GM12878 (cell line): ENCODE measurements at regions not wholly inside any gene's neighbourhood (a gene's known extent, or its start where the extent isn't known, plus 50 kb on each side); places are given as distances from the start of the nearest gene placed in this dataset.

Experiments
- BHLHE40 ChIP-seq, 2 experiments: fragments of 450-650 bp in 1 of 2; IDR thresholded peaks; 2 replicates each; pipeline ENCODE4 v1.6.1; 2011 to 2017; ENCODE audit warnings: low read depth in 2 of 2, borderline replicate concordance in 1 of 2, improper control_type of control experiment in 1 of 2, low read length in 1 of 2, mild to moderate bottlenecking in 1 of 2
- BRCA1 ChIP-seq: IDR thresholded peaks from 2 replicates; pipeline ENCODE4 v1.6.1; 2011; ENCODE audit warnings: low read depth, low read length, improper control_type of control experiment
- POLR2AphosphoS5 ChIP-seq: IDR thresholded peaks from 2 replicates; pipeline ENCODE4 v1.6.1; 2011; ENCODE audit warnings: mild to moderate bottlenecking, low read length, inconsistent platforms
- TAF1 ChIP-seq: IDR thresholded peaks from 2 replicates; pipeline ENCODE4 v1.6.1; 2011; ENCODE audit warnings: mild to moderate bottlenecking, low read depth, low read length, borderline replicate concordance
- YY1 ChIP-seq: IDR thresholded peaks from 2 replicates; pipeline ENCODE4 v1.6.1; 2011; ENCODE audit warnings: low read depth, mild to moderate bottlenecking, low read length
- TF ChIP-seq, protein P1 (sequence below): IDR thresholded peaks from 2 replicates; pipeline ENCODE4 v1.6.1; 2011; ENCODE audit warnings: borderline replicate concordance, low read depth, mild to moderate bottlenecking, moderate library complexity, mixed read lengths, low read length; ENCODE audit not compliant: insufficient read depth; ENCODE audit errors: extremely low read length
- TF ChIP-seq, protein P2 (sequence below): fragments of 450-650 bp; IDR thresholded peaks from 2 replicates; pipeline ENCODE4 v1.6.1; 2018; ENCODE audit warnings: mild to moderate bottlenecking, low read depth, moderate library complexity; ENCODE audit not compliant: partially characterized antibody
- TF ChIP-seq, protein P3 (sequence below): fragments of 150-350 bp; IDR thresholded peaks from 2 replicates; pipeline ENCODE4 v1.6.1; 2014; ENCODE audit warnings: mild to moderate bottlenecking, low read depth, low read length
- TF ChIP-seq, protein P4 (sequence below), 3 experiments: IDR thresholded peaks in 2 of 3; conservative IDR thresholded peaks in 1 of 3; 2 replicates each; pipeline ENCODE4 v1.5.1; 2011; ENCODE audit warnings: low read depth in 3 of 3, low read length in 3 of 3, mild to moderate bottlenecking in 3 of 3, control low read depth in 2 of 3, moderate library complexity in 2 of 3, inconsistent platforms in 1 of 3, mixed read lengths in 1 of 3; ENCODE audit not compliant: control insufficient read depth in 2 of 3, insufficient read depth in 1 of 3; ENCODE audit errors: extremely low read depth in 1 of 3

DNA sequence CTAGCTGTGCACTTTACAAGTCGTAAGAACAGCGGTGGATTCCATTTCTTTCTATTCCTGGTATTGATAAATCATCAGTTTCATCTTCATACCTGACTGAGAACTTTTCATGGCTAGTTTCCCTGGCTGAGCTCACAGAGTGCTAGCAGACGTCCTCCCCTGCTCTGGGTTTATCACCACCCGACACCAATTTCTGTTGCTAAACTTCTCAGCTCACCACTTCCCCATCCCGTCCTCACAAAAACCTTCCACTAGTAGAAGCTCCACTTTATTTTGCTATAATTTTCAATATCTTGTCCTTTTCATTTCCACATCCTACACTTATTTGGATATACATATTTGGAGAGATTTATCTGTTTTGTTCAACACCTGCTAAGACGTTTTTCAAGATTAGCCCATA, 869.4 kb upstream of the FRG1 start (continued):
- TF ChIP-seq, protein P1, sequence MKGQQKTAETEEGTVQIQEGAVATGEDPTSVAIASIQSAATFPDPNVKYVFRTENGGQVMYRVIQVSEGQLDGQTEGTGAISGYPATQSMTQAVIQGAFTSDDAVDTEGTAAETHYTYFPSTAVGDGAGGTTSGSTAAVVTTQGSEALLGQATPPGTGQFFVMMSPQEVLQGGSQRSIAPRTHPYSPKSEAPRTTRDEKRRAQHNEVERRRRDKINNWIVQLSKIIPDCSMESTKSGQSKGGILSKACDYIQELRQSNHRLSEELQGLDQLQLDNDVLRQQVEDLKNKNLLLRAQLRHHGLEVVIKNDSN: no peak
- no peak for TF ChIP-seq BRCA1
- no peak for TF ChIP-seq POLR2AphosphoS5
- TF ChIP-seq, protein P2, sequence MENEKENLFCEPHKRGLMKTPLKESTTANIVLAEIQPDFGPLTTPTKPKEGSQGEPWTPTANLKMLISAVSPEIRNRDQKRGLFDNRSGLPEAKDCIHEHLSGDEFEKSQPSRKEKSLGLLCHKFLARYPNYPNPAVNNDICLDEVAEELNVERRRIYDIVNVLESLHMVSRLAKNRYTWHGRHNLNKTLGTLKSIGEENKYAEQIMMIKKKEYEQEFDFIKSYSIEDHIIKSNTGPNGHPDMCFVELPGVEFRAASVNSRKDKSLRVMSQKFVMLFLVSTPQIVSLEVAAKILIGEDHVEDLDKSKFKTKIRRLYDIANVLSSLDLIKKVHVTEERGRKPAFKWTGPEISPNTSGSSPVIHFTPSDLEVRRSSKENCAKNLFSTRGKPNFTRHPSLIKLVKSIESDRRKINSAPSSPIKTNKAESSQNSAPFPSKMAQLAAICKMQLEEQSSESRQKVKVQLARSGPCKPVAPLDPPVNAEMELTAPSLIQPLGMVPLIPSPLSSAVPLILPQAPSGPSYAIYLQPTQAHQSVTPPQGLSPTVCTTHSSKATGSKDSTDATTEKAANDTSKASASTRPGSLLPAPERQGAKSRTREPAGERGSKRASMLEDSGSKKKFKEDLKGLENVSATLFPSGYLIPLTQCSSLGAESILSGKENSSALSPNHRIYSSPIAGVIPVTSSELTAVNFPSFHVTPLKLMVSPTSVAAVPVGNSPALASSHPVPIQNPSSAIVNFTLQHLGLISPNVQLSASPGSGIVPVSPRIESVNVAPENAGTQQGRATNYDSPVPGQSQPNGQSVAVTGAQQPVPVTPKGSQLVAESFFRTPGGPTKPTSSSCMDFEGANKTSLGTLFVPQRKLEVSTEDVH: no peak
- TF ChIP-seq, protein P3, sequence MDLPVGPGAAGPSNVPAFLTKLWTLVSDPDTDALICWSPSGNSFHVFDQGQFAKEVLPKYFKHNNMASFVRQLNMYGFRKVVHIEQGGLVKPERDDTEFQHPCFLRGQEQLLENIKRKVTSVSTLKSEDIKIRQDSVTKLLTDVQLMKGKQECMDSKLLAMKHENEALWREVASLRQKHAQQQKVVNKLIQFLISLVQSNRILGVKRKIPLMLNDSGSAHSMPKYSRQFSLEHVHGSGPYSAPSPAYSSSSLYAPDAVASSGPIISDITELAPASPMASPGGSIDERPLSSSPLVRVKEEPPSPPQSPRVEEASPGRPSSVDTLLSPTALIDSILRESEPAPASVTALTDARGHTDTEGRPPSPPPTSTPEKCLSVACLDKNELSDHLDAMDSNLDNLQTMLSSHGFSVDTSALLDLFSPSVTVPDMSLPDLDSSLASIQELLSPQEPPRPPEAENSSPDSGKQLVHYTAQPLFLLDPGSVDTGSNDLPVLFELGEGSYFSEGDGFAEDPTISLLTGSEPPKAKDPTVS: no peak
- no peak for TF ChIP-seq TAF1
- TF ChIP-seq YY1: no peak
- TF ChIP-seq, protein P4, sequence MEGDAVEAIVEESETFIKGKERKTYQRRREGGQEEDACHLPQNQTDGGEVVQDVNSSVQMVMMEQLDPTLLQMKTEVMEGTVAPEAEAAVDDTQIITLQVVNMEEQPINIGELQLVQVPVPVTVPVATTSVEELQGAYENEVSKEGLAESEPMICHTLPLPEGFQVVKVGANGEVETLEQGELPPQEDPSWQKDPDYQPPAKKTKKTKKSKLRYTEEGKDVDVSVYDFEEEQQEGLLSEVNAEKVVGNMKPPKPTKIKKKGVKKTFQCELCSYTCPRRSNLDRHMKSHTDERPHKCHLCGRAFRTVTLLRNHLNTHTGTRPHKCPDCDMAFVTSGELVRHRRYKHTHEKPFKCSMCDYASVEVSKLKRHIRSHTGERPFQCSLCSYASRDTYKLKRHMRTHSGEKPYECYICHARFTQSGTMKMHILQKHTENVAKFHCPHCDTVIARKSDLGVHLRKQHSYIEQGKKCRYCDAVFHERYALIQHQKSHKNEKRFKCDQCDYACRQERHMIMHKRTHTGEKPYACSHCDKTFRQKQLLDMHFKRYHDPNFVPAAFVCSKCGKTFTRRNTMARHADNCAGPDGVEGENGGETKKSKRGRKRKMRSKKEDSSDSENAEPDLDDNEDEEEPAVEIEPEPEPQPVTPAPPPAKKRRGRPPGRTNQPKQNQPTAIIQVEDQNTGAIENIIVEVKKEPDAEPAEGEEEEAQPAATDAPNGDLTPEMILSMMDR (IDR thresholded peaks at IDR 0.05 in 2 of 3, conservative IDR thresholded peaks at IDR 0.05 in 1 of 3; ENCODE audit: control insufficient read depth in 2 of 3, extremely low read depth in 1 of 3, insufficient read depth in 1 of 3, low read depth in 3 of 3, low read length in 3 of 3): no peak
- no peak for TF ChIP-seq BHLHE40 (IDR thresholded peaks at IDR 0.05; ENCODE audit: borderline replicate concordance in 1 of 2, low read depth in 2 of 2, low read length in 1 of 2)
